RCC 7860 (cell line): ENCODE measurements at regions not wholly inside any gene's neighbourhood (a gene's known extent, or its start where the extent isn't known, plus 50 kb on each side); places are given as distances from the start of the nearest gene placed in this dataset.

Experiments
- DNase-seq: peaks from one replicate; pipeline ENCODE4 v3.0.0-alpha.2; 2015; ENCODE audit warnings: low spot score
- FAIRE-seq: peaks from 2 replicates; lab custom pipeline; 2012; peaks lifted over from hg19 to GRCh38; lab: Jason Lieb, UNC

- DNase-seq (no peak), FAIRE-seq (no peak)
These were observed 264.4 kb downstream of the FOXG1 start for GRCh38 chr14:29030970-29031369.

GRCh38 chr14:29035134-29035533 lies 268.5 kb downstream of the FOXG1 start:
- no peak for FAIRE-seq
- no peak for DNase-seq

GRCh38 chr14:29037411-29037810 lies 270.8 kb downstream of the FOXG1 start:
- DNase-seq (no peak), FAIRE-seq (no peak)

- no peak for DNase-seq
- no peak for FAIRE-seq
These were observed 272.6 kb downstream of the FOXG1 start for GRCh38 chr14:29039171-29039570.

- DNase-seq (no peak), FAIRE-seq (no peak)
These were observed 276.0 kb downstream of the FOXG1 start for GRCh38 chr14:29042551-29042950.

GRCh38 chr14:29043737-29044136 lies 277.1 kb downstream of the FOXG1 start:
- DNase-seq: no peak
- FAIRE-seq: no peak

GRCh38 chr14:29045237-29045636 lies 278.6 kb downstream of the FOXG1 start:
- FAIRE-seq (no peak), DNase-seq (no peak)

GRCh38 chr14:29054119-29054518 lies 287.5 kb downstream of the FOXG1 start:
- DNase-seq (no peak), FAIRE-seq (no peak)

GRCh38 chr14:29056041-29056566 lies 289.5 kb downstream of the FOXG1 start:
- DNase-seq: no peak
- FAIRE-seq: no peak

- FAIRE-seq (no peak), DNase-seq (no peak)
These were observed 295.1 kb downstream of the FOXG1 start for GRCh38 chr14:29061702-29062101.

GRCh38 chr14:29062466-29062865 lies 295.9 kb downstream of the FOXG1 start:
- DNase-seq (no peak), FAIRE-seq (no peak)

- no peak for FAIRE-seq
- DNase-seq: no peak
These were observed 296.4 kb downstream of the FOXG1 start for GRCh38 chr14:29062976-29063375.

- DNase-seq (no peak), FAIRE-seq (no peak)
These were observed 297.8 kb downstream of the FOXG1 start for GRCh38 chr14:29064305-29064900.

- no peak for DNase-seq
These were observed 302.6 kb downstream of the FOXG1 start for GRCh38 chr14:29069228-29069627.

GRCh38 chr14:29075761-29076160 lies 309.2 kb downstream of the FOXG1 start:
- FAIRE-seq (no peak), DNase-seq (no peak)

More at GRCh38 chr14:29069228-29069627, 302.6 kb downstream of the FOXG1 start:
- FAIRE-seq: no peak

GRCh38 chr14:29077916-29078315 lies 311.3 kb downstream of the FOXG1 start:
- no peak for FAIRE-seq

GRCh38 chr14:29078810-29079522 lies 312.4 kb downstream of the FOXG1 start:
- DNase-seq: no peak

More at GRCh38 chr14:29077916-29078315, 311.3 kb downstream of the FOXG1 start:
- no peak for DNase-seq

GRCh38 chr14:29085546-29085945 lies 319.0 kb downstream of the FOXG1 start:
- no peak for FAIRE-seq
- DNase-seq: no peak

More at GRCh38 chr14:29078810-29079522, 312.4 kb downstream of the FOXG1 start:
- no peak for FAIRE-seq

GRCh38 chr14:29089849-29090248 lies 323.3 kb downstream of the FOXG1 start:
- no peak for FAIRE-seq
- DNase-seq: no peak

- FAIRE-seq: no peak
These were observed 325.5 kb downstream of the FOXG1 start for GRCh38 chr14:29092121-29092520.

GRCh38 chr14:29097476-29097875 lies 330.9 kb downstream of the FOXG1 start:
- no peak for FAIRE-seq
- DNase-seq: no peak

More at GRCh38 chr14:29092121-29092520, 325.5 kb downstream of the FOXG1 start:
- DNase-seq: no peak

GRCh38 chr14:29098656-29099055 lies 332.1 kb downstream of the FOXG1 start:
- no peak for FAIRE-seq

More at GRCh38 chr14:29098656-29099055, 332.1 kb downstream of the FOXG1 start:
- no peak for DNase-seq
